ENCODE measurements at regions not wholly inside any gene's neighbourhood (a gene's known extent, or its start where the extent isn't known, plus 50 kb on each side); places are given as distances from the start of the nearest gene placed in this dataset.

DNA sequence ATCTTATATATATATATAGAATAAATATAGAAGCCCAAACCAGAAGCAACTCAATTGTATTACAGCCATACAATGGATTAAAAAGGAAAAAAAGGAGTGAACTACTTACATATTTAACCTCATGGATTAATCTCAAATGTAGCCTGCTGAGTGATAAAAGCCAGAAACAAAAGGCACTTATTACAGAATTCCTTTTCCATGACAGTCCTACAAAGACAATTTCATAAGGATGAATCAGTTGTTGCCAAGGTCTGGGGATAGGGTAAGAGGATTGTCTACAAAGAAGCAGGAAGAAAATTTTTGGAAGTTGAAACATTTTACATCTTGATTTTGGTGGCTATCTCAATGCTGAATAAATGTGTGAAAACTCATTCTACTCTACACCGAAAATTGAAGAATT lies 103.9 kb upstream of the DCC start:
- Histone ChIP-seq H3K27ac (ENCODE audit: control insufficient read depth, insufficient read depth) (no peak overlapping the region), H3K27me3 (replicated peaks in 1 of 2; ENCODE audit: control insufficient read depth in 2 of 2, insufficient read depth in 2 of 2, low read length in 1 of 2) (no peaks in the 10 kb centered on the region), H3K79me2 (ENCODE audit: control insufficient read depth, insufficient read depth, low read length) (no peaks in the 10 kb centered on the region), H3K9me3 (replicated peaks; ENCODE audit: control insufficient read depth, insufficient read depth, low read length) (no peaks in the 10 kb centered on the region), H3K4me3 (no peak overlapping the region), H2AFZ (ENCODE audit: control insufficient read depth, low read depth, low read length) (no peak overlapping the region), H3K36me3 (ENCODE audit: control insufficient read depth in 2 of 2, insufficient read depth in 2 of 2, low read length in 1 of 2) (no peaks in the 10 kb centered on the region), H3K4me2 (ENCODE audit: control insufficient read depth, insufficient read depth) (no peak overlapping the region), H4K20me1 (ENCODE audit: control insufficient read depth, insufficient read depth) (no peaks in the 10 kb centered on the region), H3K9ac (ENCODE audit: control insufficient read depth, insufficient read depth, low read length) (no peak overlapping the region), H3K4me1 (ENCODE audit: control insufficient read depth, insufficient read depth, low read length) (no peaks in the 10 kb centered on the region)
- 0% methylated on average over 1 of the region's 1 CpG for WGBS (ENCODE audit: insufficient coverage, insufficient replicate concordance, low lambda C conversion rate, missing lambda C conversion rate)
- ATAC-seq (no peak), FAIRE-seq (no peak), DNase-seq (ENCODE audit: low read depth, low spot score) (no peak)
- intact Hi-C loops (cut with micrococcal nuclease; ENCODE audit: unreplicated experiment) (no loop called here), in situ Hi-C loops (cut with MboI) (no loop called here)
- ChIA-PET SMC1A (ENCODE audit: uncharacterized antibody, unreplicated experiment) (interaction anchor here (0.6 kb wide), 1 partner anchor 75 kb away, joined by 3 read pairs; no protein-coding TSS in a partner anchor), RAD21 (ENCODE audit: unreplicated experiment) (no interaction called here), POLR2A (no interaction called here), CTCF (interaction anchor here (0.6 to 1.0 kb wide), 3 partner anchors 17 to 94 kb away, joined by 3 read pairs; no protein-coding TSS in a partner anchor)
- no peak for TF ChIP-seq CEBPB (IDR thresholded peaks at IDR 0.05; ENCODE audit: borderline replicate concordance in 1 of 2, low read depth in 2 of 2, low read length in 2 of 2)
- no peak for TF ChIP-seq MEF2A (IDR thresholded peaks at IDR 0.05; ENCODE audit: insufficient read depth, low read depth, low read length)
- no peak for TF ChIP-seq TCF3 (IDR thresholded peaks at IDR 0.05; ENCODE audit: borderline replicate concordance, insufficient read depth, low read depth, low read length)
- no peak for TF ChIP-seq CHD2 (IDR thresholded peaks at IDR 0.05; ENCODE audit: borderline replicate concordance, low read depth, low read length)
- no peak for TF ChIP-seq RB1 (IDR thresholded peaks at IDR 0.05; ENCODE audit: borderline replicate concordance)
- TF ChIP-seq, protein P1, sequence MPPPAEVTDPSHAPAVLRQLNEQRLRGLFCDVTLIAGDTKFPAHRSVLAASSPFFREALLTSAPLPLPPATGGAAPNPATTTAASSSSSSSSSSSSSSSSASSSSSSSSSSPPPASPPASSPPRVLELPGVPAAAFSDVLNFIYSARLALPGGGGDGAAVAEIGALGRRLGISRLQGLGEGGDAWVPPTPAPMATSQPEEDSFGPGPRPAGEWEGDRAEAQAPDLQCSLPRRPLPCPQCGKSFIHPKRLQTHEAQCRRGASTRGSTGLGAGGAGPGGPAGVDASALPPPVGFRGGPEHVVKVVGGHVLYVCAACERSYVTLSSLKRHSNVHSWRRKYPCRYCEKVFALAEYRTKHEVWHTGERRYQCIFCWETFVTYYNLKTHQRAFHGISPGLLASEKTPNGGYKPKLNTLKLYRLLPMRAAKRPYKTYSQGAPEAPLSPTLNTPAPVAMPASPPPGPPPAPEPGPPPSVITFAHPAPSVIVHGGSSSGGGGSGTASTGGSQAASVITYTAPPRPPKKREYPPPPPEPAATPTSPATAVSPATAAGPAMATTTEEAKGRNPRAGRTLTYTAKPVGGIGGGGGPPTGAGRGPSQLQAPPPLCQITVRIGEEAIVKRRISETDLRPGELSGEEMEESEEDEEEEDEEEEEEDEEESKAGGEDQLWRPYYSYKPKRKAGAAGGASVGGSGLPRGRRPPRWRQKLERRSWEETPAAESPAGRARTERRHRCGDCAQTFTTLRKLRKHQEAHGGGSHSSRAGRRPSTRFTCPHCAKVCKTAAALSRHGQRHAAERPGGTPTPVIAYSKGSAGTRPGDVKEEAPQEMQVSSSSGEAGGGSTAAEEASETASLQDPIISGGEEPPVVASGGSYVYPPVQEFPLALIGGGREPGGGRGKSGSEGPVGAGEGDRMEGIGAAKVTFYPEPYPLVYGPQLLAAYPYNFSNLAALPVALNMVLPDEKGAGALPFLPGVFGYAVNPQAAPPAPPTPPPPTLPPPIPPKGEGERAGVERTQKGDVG (CRISPR knock-in tag; IDR thresholded peaks at IDR 0.05): no peak
- TF ChIP-seq DPF2 (IDR thresholded peaks at IDR 0.05): no peak
- TF ChIP-seq SUPT20H (IDR thresholded peaks at IDR 0.05; ENCODE audit: borderline replicate concordance, control insufficient read depth, low read depth, low read length): no peak
- BruUV-seq (replicated peaks): no TSS peak

Measured in GM12878 (cell line).